ENCODE measurements at regions not wholly inside any gene's neighbourhood (a gene's known extent, or its start where the extent isn't known, plus 50 kb on each side); places are given as distances from the start of the nearest gene placed in this dataset.

- Mint-ChIP-seq H3K27ac (no peak overlapping the region), H3K4me3 (ENCODE audit: low read depth) (no peak overlapping the region), H3K36me3 (ENCODE audit: insufficient read depth) (no peaks in the 10 kb centered on the region), H3K9me3 (ENCODE audit: low read depth) (no peaks in the 10 kb centered on the region), H3K4me1 (ENCODE audit: low read depth) (no peaks in the 10 kb centered on the region), H3K27me3 (peaks cover 26% of the 10 kb centered on the region)
- DNase-seq (ENCODE audit: low spot score, unreplicated experiment), result no peak
- TF ChIP-seq CTCF (IDR thresholded peaks at IDR 0.05; ENCODE audit: unreplicated experiment), result no peak
Measured at GRCh38 chr6:44675449-44675848, 287.9 kb downstream of the CDC5L start.

- Mint-ChIP-seq H3K9me3 (ENCODE audit: low read depth) (no peaks in the 10 kb centered on the region), H3K27me3 (peaks cover 20% of the 10 kb centered on the region), H3K4me1 (ENCODE audit: low read depth) (no peaks in the 10 kb centered on the region), H3K36me3 (ENCODE audit: insufficient read depth) (no peaks in the 10 kb centered on the region), H3K4me3 (ENCODE audit: low read depth) (no peak overlapping the region), H3K27ac (no peak overlapping the region)
- TF ChIP-seq CTCF (IDR thresholded peaks at IDR 0.05; ENCODE audit: unreplicated experiment), result no peak
- no peak for DNase-seq (ENCODE audit: low spot score, unreplicated experiment)
Measured at GRCh38 chr6:44676246-44676790, 288.8 kb downstream of the CDC5L start.

DNA sequence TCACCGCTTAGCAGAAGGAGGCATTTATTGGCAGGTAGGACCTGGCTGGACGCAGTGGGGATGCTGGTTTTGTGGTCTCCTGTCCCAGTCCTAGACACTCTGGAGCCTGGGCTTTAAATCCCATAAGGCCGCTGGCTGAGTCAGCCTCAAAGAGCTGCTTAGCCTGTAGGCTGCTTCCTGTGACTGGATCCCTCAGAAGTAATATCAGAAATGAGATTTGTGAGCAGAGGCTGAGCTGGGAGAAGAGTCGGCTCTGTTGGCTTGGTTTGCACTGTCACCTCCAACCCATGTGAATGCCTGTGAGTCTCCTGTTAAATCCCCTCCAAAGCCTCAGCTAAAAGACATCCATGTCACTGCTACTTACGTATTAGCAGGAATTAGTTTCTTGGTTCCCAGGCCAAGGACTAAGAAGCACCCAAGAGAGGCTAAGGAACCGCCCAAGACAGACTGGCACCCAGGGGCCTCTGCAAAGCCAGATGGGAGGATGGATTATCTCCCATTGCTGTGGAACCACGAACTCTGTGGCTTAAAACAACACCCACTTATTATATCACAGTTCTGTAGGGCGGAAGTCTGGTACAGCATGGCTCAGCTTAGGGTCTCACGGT lies 289.4 kb downstream of the CDC5L start:
- no peak for TF ChIP-seq CTCF (IDR thresholded peaks at IDR 0.05; ENCODE audit: unreplicated experiment)
- no peak overlapping the region for H3K27ac Mint-ChIP-seq
- no peak for DNase-seq (ENCODE audit: low spot score, unreplicated experiment)
- H3K4me3 Mint-ChIP-seq (ENCODE audit: low read depth), result no peak overlapping the region
- H3K9me3 Mint-ChIP-seq (ENCODE audit: low read depth), result no peaks in the 10 kb centered on the region
- no peaks in the 10 kb centered on the region for H3K36me3 Mint-ChIP-seq (ENCODE audit: insufficient read depth)
- no peaks in the 10 kb centered on the region for H3K4me1 Mint-ChIP-seq (ENCODE audit: low read depth)
- peaks cover 23% of the 10 kb centered on the region for H3K27me3 Mint-ChIP-seq

GRCh38 chr6:44678252-44678935 lies 290.9 kb downstream of the CDC5L start:
- no peaks in the 10 kb centered on the region for H3K9me3 Mint-ChIP-seq (ENCODE audit: low read depth)

More at GRCh38 chr6:44678252-44678935, 290.9 kb downstream of the CDC5L start:
- peaks cover 23% of the 10 kb centered on the region for H3K27me3 Mint-ChIP-seq
- H3K4me1 Mint-ChIP-seq (ENCODE audit: low read depth), result no peaks in the 10 kb centered on the region
- H3K4me3 Mint-ChIP-seq (ENCODE audit: low read depth), result no peak overlapping the region
- H3K36me3 Mint-ChIP-seq (ENCODE audit: insufficient read depth), result no peaks in the 10 kb centered on the region
- DNase-seq (ENCODE audit: low spot score, unreplicated experiment), result no peak
- TF ChIP-seq CTCF (IDR thresholded peaks at IDR 0.05; ENCODE audit: unreplicated experiment), result no peak
- H3K27ac Mint-ChIP-seq, result no peak overlapping the region
